Choroid plexus epithelial cell (primary cell): ENCODE measurements at regions not wholly inside any gene's neighbourhood (a gene's known extent, or its start where the extent isn't known, plus 50 kb on each side); places are given as distances from the start of the nearest gene placed in this dataset.

Experiments
- DNase-seq: peaks from one replicate; pipeline ENCODE4 v3.0.0-alpha.2; 2010; ENCODE audit warnings: low read depth
- H3K4me3 ChIP-seq: 2 replicates; pipeline ENCODE4 v1.5.1; 2011; ENCODE audit warnings: low read depth, mild to moderate bottlenecking, control low read depth, low read length, moderate library complexity
- TF ChIP-seq, protein P1 (sequence below): conservative IDR thresholded peaks from 2 replicates; pipeline ENCODE4 v1.5.1; 2011; ENCODE audit warnings: low read depth, mild to moderate bottlenecking, control low read depth, inconsistent platforms, low read length, moderate library complexity

DNA sequence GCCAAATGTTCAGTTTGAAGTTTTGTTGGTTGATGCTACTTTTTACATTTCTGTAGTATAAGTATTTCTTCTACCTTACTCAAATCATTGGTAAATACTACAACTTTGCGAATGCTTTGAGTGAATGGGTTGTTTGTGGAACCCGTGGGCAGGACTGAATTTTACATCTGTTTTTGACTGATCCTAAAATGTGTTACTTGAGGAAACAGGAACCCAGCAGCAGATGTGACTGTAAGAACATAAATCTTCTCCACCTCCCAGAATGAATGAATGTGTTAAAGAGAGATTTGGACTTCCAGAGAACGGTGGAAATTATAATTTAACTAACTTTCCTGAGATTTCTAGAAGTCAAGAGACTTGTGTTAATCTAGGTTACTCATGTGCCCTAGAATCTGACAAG, 728.5 kb upstream of the MARCKS start:
- TF ChIP-seq, protein P1, sequence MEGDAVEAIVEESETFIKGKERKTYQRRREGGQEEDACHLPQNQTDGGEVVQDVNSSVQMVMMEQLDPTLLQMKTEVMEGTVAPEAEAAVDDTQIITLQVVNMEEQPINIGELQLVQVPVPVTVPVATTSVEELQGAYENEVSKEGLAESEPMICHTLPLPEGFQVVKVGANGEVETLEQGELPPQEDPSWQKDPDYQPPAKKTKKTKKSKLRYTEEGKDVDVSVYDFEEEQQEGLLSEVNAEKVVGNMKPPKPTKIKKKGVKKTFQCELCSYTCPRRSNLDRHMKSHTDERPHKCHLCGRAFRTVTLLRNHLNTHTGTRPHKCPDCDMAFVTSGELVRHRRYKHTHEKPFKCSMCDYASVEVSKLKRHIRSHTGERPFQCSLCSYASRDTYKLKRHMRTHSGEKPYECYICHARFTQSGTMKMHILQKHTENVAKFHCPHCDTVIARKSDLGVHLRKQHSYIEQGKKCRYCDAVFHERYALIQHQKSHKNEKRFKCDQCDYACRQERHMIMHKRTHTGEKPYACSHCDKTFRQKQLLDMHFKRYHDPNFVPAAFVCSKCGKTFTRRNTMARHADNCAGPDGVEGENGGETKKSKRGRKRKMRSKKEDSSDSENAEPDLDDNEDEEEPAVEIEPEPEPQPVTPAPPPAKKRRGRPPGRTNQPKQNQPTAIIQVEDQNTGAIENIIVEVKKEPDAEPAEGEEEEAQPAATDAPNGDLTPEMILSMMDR: no peak
- no peak overlapping the region for H3K4me3 ChIP-seq
- no peak for DNase-seq

DNA sequence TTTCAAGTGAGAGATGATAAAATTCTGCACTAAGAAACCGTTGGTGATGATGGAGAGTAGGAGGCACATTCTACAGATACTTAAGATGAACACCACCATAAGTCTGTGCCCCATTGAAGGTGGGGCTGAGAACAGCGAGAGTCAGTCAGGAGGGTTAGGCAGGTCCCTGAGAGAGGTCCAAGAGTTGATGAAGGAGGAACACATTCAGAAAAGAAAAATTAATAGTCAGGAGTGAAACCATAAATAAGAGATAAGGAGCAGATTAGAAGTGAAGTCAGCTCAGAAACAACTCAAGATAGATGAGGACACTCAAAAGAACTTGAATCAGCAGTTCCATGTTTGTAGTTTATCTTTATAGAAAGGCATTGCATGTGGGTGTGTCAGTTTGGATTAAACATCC, 727.2 kb upstream of the MARCKS start:
- DNase-seq: no peak
- no peak overlapping the region for H3K4me3 ChIP-seq
- TF ChIP-seq, protein P1: no peak

DNA sequence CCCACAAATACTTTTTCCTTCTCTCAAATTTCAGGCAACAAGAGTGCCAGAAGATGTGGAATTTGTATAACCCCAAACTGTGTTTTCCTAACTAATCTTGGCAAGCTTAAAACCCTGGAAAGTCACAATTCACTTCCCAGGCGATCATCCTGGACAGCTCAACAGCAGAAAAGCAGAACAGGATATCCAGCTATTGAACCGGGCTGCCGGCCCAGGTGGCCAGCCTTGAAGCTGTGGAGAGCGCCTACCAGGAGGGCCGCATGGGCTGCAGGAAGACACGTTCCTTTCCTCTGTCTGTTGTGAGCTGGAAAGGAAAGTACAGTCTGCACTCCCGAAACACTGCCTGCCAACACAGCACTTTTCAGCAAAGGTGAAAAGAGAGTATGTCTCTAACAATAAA, 719.7 kb upstream of the MARCKS start:
- TF ChIP-seq, protein P1: no peak
- no peak overlapping the region for H3K4me3 ChIP-seq
- peak; percentile 57 for DNase-seq

DNA sequence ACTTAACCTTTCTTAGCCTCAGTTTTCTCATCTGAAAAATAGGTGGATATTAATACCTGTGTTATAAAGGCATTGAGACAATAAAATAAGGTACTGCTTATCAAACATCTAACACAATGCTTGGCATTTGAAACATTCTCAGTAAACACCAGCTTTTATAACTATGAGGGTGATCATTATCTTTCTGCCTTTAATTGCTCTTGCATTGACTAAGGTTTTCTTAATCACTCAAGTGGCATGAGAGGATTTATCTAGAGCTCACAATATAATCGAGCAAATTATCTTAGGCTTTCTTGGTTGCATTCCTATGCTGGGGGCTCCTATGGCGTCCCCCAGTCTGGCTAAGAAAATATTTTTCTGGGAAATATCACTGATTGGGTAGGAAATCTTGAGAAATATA, 716.4 kb upstream of the MARCKS start:
- DNase-seq: no peak
- H3K4me3 ChIP-seq: no peak overlapping the region
- TF ChIP-seq, protein P1: no peak

DNA sequence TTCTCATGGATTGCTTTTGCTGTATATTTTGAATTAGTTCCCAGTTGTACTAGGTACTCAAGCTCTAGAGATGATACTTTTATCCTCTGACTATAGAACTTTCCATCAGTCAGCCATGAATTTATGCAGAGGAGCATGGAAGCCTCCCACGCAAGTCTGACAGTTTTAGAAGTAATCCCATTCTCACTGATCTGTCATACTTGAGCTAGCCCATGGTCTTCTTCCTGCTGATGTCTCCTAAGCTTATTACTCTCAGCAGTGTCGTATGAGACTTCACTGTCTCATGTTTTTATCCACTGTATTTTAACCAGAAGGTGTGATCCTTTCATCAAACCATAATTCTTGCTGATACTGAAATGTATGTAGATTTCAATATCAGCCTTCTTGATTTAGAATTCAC, 715.2 kb upstream of the MARCKS start:
- TF ChIP-seq, protein P1: no peak
- no peak for DNase-seq
- no peak overlapping the region for H3K4me3 ChIP-seq

DNA sequence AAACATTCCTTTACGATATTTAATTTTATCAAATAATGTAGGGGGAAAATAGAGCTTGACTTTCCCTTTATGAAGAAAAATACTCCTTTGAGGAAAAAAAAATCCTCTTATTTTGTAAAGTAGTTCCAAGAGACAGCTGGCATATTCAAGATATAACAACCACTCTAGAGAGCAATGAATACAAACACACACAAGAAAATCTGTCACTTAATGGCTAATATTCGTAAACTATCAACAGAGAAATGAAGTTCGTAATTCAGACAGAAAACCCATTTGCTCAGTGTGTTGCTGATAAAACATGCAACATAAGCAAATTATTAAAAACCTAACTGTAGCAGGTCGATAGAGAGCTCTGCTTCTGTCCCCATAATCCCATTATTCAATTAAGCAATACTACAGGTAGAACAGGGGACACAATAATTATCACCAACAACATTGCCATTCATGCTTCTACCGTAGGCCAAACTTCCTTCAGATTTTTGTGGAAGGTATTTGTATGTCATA, 714.4 kb upstream of the MARCKS start:
- TF ChIP-seq, protein P1: no peak
- no peak overlapping the region for H3K4me3 ChIP-seq
- DNase-seq: no peak

DNA sequence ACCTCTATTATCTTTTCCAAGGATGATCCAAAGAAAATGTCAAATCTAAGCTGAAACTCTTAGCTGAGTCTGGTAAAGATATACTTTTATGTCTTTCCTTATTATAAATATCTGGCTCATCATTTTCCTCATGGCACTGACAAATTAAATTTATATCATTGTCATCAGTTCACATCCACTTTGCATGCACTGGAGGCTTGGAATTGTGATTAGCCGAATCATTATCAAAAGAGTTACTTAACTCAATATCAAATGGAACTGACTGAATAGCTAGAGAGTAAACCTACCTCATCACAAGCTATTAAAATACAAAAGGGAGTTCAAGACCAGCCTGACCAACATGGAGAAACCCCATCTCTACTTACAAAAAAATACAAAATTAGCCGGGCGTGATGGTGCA, 713.9 kb upstream of the MARCKS start:
- DNase-seq: no peak
- TF ChIP-seq, protein P1: no peak
- H3K4me3 ChIP-seq: no peak overlapping the region
